GM18858 (cell line): ENCODE measurements at regions not wholly inside any gene's neighbourhood (a gene's known extent, or its start where the extent isn't known, plus 50 kb on each side); places are given as distances from the start of the nearest gene placed in this dataset.

ENCODE experiments used
- ATAC-seq: cut with Tn5 transposase; IDR thresholded peaks from one replicate; pipeline ENCODE4 v1.9.1; 2021; ENCODE audit not compliant: unreplicated experiment

DNA sequence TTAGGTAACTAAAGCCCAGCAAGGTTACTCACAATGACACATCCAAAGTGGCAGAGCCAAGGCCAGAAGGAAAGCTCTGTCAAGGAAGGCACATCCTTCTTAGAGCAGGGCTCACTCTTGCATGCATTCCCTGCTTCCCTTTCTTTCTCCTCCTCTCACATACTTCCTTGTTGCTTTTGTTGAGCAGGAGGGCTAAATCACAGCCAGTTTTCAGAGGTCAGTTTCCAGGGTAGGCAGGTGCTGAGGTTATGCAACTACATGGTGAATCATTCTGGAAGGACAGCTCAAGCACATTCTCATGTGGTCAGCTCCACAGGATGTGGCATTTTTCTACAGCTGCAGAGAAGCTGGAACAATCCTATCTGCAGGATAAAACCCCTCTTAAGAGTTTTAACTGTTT lies 275.6 kb downstream of the ZNF621 start:
- ATAC-seq: no peak

DNA sequence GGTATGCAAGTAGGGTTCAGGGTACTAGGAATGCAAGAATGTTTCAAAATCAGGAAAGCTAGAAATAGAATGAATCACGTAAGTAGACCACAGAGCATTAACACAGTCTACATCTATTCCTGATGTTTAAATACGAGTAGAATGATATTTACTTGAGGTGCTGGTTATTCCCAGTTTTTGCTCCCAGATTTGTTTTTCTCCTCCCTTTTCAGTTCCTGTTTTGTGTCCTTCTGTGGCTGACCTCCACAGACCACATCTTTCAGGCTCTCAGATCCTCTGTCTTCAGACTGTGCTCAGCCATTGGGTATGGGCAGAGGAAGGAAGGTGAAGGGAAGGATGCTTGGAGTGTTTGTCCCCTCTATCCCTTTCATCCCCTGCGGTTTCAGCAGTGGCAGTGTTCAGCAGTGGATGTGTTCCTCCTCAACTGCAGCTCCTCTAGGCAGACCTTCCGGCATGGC lies 276.6 kb downstream of the ZNF621 start:
- ATAC-seq: no peak

DNA sequence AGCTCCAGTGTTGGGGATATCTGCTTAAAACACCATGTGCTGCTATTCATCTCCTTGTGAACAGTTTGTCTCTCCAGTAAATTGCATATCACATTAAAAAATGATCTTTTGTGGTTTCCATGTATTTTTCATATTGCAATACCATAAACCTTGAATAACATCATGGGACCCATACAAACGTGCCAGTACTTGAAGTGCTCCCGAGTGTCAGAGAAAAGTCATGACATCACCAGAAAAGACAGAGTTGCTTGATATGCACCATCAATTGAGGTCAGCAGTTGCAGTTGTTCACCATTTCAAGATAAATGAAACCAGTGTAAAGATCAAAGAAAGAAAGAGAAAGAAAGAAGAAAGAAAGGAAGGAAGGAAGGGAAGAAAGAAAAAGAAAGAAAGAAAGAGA lies 278.6 kb downstream of the ZNF621 start:
- no peak for ATAC-seq

DNA sequence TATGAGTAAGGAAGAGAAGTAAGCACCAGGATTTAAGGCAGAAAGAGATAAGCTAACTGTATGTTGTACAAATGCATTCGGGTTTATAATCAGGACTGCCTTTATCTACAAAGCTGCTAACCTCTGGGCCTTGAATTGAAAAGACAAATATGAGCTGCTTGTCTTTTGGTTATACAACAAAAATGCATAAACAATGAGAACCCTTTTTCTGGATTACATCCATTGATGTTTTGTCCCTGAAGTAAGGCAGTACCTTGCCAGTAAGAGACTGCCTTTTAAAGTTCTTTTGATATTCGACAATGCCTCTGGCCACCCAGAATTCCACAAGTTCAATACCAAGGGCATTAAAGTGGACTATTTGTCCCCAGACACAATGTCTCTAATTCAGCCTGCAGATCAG lies 280.7 kb downstream of the ZNF621 start:
- no peak for ATAC-seq

DNA sequence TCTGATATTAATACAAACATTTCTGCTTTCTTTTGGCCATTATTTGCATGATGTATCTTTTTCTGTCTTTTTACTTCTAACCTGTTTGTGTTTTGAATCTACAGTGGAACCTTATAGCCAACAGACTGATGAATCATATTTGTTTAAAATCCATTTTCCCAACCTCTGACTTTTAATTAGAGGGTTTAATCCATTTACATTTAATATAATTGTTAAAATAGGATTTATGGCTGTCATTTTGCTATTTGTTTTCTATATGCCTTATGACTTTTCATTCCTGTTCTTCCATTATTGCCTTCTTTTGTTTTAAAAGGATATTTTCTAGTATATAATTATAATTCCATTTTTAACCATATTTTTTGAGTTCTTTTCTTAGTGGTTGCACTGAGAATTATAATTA lies 286.1 kb downstream of the ZNF621 start:
- no peak for ATAC-seq

DNA sequence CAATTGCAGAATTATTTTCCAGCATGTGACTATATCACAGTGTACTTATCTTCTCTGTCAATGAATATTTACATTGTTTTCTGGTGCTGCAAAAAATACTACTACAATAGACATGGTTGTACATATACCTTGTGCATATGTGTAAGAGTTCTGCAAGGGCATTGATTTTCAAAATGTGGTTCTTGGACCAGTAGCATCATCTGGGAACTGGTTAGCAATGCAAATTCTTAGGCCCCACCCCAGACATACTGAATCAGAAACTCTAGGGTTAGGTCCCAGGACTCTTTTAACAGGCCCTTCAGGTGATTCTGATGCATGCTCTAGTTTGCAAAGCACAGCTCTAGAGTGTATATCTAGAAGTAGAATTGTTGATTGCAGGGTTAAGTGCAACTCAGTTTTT lies 292.3 kb downstream of the ZNF621 start:
- no peak for ATAC-seq

DNA sequence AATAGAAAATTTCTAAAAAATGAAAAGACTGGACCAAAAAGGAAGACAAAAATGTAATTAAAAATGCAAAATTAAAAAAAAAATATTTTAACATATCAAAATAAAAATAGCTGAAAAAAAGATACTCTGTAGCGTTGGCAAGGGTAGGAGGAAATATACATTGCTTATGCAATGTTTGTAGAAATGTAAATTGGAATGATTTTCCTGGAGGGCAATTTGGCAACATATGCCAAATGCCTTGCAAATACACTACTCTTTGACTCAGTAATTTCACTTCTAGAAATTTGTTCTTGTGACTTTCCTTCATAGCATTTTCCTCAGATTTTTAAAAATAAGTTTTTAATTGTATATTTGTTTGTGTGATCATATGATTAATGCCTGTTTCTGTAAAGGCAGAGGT lies 296.6 kb downstream of the ZNF621 start:
- ATAC-seq: no peak

DNA sequence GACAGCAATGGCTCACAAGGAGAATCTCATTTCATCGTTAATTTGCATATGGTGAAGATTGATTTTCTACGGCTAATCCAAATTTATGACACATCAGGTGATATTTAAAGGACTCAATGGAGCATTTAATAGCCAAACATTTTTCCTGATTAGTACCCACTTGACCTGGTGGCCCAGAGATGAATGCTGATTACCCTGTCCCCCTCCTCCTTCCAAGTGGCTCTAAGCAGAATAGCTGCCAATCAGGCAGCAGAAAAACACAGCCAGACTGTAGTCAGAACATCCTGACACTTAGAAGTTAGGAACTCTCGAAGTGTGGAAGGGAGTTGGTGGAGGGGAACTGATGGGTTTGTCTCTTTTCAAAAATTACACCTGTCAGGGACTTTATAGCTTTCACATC lies 302.5 kb downstream of the ZNF621 start:
- ATAC-seq: no peak

DNA sequence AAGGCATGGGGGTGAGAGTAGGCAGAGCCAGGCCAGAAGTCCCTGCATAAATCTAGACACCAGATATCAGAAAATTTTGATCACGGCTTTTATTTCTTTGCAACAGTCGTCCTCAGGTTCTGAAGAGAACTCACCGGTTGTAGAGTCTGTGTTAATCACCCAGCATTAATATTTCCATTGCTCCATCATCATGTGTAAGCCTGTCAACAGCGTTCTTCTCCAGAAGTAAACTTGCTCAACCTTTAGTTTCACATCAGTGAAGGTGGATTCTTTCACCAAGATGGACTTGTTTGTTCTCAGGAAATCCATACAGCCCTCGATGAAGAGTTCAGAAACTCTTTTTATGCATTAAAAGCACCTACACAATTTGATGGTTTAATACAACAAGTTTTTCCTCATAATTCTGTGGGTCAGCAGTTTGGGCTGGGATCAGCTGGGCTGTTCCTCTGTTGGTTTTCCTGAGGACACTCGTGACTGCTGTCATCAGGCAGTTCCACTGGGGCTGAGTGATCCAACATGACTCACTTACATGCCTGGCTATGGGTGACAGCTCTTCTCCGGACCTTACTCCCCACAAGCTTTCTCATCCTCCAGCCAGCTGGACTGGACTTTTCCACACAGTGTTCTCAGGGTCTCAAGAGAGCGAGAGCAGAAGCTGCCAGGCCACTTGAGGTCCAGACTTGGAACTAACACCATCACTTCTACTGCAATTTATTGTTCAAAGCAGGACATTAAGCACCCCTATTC lies 303.4 kb downstream of the ZNF621 start:
- no peak for ATAC-seq

DNA sequence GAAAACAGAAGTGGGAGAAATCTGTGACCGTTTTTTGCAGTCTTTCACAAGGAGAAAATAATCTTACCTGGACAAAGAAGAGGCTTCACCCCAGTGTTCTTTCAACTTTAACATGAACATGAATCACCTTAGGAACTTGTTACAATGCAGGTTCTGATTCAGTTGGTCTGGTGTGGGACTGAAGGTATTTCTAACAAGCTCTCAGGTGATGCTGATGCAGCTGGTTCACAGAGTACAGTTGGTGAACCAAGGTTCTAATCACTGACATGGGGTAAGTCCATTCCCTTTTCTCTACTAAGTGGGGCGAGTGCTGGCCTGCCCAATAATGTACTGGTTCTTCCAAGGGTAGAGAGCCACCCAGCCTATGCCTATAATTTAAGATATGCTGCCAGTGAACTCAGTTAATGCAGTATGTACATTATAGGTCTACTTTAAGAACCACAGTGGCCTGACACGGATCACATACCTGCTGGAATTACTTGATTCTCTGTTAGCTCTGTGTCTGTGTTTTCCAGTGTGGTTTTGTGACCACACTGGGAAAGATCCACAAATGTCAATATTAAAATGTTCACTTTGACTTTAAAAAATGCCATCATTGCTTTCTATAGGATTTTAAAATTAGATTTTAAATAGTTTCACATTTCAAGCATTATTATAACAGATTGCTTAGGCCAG lies 304.1 kb downstream of the ZNF621 start:
- no peak for ATAC-seq

DNA sequence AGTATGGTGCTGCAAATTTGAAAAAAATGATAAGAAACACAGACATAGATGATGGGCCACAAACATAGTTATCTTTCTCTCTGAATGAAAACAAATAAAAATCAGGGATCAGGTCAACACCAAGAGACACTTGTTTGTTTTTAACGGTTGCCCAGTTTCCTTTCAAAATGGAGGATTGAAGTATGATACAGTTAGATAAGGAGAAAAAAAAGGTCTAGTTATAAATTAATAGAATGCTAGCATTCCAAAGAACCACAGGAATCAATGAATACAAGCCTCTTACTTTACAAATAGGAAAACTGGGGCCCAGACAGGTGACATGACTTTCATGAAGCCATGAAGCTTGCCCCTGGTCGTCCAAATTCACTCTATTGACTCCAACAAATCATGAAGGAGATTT lies 305.1 kb downstream of the ZNF621 start:
- no peak for ATAC-seq

DNA sequence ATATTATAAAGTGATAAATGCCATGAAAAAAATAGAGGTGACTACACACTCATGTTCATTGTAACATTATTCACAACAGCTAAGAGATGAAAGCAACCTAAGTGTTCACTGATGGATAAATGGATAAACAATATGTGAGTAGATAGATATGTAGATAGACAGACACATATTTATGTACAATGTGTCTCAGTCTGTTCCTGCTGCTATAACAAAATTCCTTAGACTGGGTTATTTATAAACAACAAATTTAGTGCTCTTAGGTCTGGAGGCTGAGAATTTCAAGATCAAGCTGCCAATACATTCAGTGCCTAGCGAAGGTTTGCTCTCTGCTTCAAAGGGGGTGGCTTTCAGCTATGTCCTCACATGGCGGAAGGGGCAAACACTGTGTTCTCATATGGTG lies 312.5 kb downstream of the ZNF621 start:
- no peak for ATAC-seq

DNA sequence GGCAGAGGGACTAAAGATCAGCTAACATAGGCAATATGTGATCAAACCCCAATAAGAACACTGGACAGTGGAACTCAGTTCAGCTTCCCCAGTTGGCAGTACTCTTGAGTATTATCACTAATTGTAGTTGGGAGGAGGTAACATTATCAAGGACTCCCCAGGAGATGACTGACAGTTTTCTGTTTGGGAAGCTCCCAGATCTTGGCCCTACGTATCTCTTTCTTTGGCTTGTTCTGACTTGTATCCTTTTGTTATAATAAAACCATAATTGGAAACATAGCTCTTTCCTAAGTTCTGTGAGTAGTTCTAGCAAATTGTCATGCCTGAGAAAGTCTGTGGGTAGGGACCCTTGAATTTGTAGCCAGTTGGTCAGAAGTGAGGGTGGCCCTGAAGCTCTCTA lies 316.4 kb downstream of the ZNF621 start:
- no peak for ATAC-seq

DNA sequence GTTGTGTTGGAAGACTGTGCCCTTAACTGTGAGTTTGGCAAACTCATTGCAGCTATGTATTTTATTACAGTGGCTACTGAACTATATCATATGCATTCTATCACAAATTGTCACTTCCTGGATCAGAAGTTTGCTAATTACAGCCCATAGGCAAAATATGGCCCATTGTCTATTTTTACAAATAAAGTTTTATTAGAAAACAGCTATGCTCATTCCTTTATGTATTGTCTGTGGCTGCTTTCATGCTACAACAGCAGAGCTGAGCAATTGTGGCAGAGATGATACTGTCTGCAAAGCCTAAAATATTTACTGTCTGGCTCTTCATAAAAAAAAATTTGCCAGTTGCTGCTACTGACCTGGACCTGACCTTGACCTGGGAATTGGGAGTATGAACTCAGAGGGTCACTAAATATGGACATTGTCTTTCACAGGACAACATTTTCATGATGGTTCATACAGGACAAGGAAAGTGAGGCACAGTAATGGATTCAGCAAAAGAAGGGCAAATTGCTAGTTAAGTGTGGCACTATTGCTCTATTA lies 316.9 kb downstream of the ZNF621 start:
- no peak for ATAC-seq

DNA sequence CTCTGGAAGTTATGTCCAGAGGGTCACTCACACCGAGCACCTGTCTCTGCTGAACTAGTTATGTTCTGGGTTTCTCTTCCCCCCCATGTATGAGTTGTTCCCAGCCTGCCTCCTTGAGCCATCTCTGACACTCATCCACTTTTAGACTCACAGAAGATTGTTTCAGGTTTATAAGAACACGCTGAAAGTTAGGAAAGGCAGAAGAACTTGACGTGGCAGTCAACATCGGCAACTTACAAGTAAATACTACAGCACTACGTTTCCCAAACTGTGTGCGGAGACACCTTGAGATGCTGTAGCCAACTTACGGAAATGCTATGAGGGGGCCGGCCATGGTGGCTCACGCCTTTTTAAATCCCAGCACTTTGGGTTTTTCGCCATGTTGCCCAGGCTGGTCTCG lies 318.0 kb downstream of the ZNF621 start:
- ATAC-seq: no peak

DNA sequence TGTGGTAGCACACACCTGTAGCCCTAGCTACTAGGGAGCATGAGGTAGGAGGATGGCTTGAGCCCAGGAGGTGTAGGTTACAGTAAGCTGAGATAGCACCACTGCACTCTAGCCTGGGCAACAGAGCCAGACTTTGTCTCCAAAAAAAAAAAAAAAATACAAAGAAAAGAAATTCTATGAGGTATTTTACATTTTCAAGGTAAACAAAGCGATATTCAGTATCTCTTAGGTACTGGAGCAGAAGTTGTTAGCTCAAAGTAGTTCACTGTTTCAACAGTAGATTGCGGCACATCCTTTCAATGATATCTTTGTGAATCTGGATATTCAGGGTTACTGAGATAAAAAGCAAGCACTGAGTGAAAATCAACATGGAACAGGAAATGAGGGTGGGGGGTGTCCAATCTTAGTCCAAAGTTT lies 318.5 kb downstream of the ZNF621 start:
- no peak for ATAC-seq

DNA sequence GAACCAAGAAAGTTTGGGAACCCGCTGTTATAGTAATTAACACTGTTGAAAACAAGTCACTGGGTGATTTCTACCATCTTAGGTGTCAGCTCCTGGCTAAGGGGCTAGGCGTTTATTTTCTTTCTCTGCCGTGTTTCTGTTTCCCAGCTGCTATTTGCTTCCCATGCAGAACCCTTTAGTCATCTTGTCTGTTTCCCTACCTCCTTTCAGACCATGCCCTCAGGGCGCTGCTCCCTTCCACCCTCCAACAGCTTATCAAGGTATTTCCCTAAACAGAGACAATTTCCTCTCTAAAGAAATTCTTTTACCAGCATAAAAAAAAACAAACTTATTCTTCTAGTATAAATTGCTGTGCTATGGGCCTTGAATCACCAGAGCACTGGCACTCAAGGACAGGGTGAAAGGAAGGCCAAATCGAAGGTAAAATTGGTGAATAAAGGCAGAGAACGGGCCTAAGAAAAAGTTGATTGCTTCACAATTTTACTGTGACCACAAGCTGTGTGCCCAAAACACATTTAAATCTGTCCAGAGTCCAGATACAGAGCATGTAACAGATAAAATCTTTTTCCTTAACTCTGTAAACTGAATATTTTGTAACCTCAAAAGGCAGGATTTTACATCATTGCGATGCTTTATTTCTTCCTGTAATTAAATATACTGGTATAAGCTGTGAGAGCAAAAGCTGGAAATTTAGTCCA lies 319.2 kb downstream of the ZNF621 start:
- ATAC-seq: no peak

DNA sequence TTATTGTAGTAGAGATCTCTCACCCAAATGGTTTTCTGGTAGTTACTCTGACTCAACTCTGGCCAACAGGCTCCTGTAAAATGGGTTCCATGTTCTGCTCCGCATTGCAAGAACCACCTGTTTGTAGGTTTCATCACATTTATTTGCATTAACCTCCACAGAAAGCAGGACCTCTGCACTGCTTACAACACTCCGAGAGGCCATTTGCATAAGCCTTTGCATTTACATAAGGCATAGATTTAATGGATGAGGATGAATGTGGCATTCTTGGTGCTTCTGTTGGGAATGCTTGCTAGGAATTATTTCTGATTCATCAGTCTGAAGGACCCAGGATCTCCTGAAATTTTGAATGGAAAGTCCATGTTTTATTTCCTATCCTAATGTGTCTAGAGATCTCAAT lies 320.1 kb downstream of the ZNF621 start:
- no peak for ATAC-seq

DNA sequence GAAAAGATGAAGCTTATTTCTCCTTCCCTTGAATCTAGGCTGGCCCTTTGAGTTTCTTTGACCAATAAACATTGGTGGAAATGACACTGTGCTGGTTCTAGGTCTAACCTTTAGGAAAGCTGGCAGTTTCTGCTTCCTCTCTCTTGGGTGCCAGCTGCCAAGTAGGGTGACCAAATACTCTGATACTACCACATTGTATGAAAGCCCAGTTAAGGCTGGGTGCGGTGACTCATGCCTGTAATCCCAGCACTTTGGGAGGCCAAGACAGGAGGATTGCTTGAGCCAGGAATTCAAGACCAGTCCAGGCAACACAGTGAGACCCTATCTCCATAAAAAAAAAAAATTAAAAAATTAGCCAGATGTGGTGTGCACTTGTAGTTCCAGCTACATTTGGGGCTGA lies 320.7 kb downstream of the ZNF621 start:
- ATAC-seq: no peak

DNA sequence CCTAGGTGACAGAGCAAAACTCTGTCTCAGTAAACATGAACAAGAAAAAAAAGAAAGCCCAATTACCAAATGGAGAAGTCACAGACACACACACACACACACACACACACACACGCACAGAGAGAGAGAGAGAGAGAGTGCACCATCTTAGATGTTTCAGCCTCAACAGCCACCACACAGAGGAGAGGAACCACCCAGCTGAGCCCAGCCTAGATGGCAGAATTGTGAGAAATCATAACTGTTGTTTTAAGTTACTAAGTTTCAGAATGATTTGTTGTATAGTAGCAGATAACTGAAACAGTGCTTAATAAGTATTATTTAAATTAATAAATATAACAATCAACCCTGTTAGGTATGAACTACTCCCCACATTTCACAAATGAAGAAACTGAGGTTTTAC lies 321.2 kb downstream of the ZNF621 start:
- ATAC-seq: no peak

DNA sequence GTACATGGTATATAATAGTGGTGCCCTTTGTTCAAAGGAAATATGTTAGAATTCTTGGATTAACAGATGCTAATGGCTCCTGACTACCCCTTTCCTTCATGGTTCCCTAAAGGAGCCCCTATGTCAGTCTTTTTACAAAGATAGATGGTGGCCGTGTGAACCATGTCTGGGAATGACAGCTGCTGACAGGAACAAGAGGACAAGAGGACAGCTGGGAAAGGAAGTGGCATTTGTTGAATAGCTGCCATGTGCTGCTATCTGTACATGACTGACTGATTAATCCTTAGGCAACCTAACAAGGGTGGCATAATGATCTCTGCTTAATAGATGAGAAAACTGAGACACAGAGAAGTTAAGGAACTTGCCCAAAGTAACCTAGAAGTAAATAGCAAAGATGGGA lies 321.7 kb downstream of the ZNF621 start:
- ATAC-seq: no peak

DNA sequence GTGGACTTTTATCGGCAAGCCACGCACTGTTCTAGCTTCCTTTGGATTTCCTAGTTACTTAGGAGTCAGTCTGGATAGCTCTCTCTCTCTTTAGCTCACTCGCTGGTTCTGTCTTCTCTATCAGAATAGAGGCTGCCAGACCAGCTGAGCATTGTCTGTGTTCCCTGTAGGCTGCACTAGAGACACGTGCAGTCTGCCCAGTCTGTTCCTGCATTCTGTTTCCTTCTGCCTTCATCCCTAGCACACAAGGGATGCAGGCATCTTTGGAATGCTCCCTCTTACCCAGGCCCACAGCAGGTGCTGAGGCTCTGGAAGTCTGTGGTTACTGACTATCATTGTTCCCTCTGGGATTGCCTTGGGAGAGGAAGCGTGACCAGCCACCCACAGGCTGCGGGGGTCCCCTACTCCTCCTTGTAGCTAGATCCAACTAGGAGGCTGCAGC lies 322.8 kb downstream of the ZNF621 start:
- ATAC-seq: no peak
